ENCODE measurements at regions not wholly inside any gene's neighbourhood (a gene's known extent, or its start where the extent isn't known, plus 50 kb on each side); places are given as distances from the start of the nearest gene placed in this dataset.

DNA sequence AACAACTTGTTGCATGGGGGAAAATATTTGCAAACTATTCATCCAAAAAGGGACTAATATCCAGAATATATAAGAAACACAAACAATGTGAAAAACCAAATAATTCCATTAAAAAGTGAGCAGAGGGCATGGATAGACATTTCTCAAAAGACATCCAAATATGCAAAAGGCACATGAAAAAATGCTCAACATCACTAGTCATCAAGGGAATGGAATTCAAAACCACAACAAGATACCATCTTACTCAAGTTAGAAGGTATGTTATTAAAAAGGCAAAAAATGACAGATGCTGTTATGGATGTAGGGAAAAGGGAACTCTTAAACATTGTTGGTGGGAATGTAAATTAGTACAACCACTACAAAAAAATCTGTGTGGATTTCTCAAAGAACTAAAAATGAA lies 396.5 kb downstream of the CCDC85A start:
- intact Hi-C loops (cut with DNase I, micrococcal nuclease) = no loop called here
- H3K9me3 ChIP-seq = peaks cover 3% of the 10 kb centered on the region
- H3K4me1 ChIP-seq (ENCODE audit: low read depth) = no peaks in the 10 kb centered on the region
- ATAC-seq = no peak
- H3K36me3 ChIP-seq (ENCODE audit: low read depth) = no peaks in the 10 kb centered on the region
- no peak overlapping the region for H3K4me3 ChIP-seq
- TF ChIP-seq, protein P1, sequence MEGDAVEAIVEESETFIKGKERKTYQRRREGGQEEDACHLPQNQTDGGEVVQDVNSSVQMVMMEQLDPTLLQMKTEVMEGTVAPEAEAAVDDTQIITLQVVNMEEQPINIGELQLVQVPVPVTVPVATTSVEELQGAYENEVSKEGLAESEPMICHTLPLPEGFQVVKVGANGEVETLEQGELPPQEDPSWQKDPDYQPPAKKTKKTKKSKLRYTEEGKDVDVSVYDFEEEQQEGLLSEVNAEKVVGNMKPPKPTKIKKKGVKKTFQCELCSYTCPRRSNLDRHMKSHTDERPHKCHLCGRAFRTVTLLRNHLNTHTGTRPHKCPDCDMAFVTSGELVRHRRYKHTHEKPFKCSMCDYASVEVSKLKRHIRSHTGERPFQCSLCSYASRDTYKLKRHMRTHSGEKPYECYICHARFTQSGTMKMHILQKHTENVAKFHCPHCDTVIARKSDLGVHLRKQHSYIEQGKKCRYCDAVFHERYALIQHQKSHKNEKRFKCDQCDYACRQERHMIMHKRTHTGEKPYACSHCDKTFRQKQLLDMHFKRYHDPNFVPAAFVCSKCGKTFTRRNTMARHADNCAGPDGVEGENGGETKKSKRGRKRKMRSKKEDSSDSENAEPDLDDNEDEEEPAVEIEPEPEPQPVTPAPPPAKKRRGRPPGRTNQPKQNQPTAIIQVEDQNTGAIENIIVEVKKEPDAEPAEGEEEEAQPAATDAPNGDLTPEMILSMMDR (IDR thresholded peaks at IDR 0.05) = no peak
- no peak for DNase-seq

DNA sequence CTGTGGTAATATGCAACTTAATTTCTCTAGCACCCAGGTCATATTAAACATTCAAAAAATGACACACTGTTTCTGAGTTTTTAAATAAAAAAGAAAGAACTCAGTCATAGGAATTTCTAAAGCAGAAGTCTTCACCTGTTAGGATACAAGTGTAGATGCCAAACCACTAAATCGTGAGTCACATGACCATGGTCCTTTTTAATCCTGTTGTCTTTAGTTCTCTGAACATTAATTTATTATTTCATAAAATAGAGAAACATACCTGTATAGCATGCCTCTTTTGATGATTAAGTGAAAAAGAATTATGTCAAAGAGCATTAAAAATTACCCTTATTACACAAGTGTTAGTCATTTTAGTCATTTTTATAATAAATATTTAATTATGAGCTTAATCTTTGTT lies 398.8 kb downstream of the CCDC85A start:
- ATAC-seq (no peak), DNase-seq (no peak)
- Histone ChIP-seq H3K36me3 (ENCODE audit: low read depth) (no peaks in the 10 kb centered on the region), H3K9me3 (no peaks in the 10 kb centered on the region), H3K4me1 (ENCODE audit: low read depth) (no peaks in the 10 kb centered on the region), H3K4me3 (no peak overlapping the region)
- intact Hi-C loops (cut with DNase I, micrococcal nuclease) = no loop called here
- TF ChIP-seq, protein P1 (IDR thresholded peaks at IDR 0.05) = no peak

DNA sequence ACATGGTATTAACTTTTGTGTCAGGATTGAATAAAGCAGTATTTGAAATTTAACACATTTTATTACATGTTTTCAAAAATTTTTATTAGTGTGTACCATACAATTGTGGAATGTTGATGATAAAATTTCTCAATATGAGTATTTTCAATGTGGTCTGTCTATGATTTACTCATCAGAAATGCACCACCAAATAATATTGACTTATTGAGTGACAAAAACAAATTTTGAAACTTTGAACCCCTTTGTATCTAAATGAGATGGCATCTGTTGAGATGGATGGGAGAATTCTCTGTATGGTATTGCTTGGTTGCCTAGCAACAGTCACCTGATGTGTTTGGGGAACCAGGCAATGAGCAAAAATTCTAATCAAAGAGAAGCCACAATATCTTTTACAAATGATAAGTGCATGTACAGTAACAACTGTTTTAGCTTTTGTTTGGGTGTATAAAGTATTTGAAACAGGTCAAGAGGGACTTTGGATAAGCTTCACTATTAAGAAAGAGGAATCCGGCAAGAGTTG lies 400.1 kb downstream of the CCDC85A start:
- intact Hi-C loops (cut with DNase I, micrococcal nuclease) = no loop called here
- Histone ChIP-seq H3K9me3 (no peaks in the 10 kb centered on the region), H3K4me1 (ENCODE audit: low read depth) (no peaks in the 10 kb centered on the region), H3K36me3 (ENCODE audit: low read depth) (no peaks in the 10 kb centered on the region), H3K4me3 (no peak overlapping the region)
- TF ChIP-seq, protein P1 (IDR thresholded peaks at IDR 0.05) = no peak
- ATAC-seq = no peak
- no peak for DNase-seq

DNA sequence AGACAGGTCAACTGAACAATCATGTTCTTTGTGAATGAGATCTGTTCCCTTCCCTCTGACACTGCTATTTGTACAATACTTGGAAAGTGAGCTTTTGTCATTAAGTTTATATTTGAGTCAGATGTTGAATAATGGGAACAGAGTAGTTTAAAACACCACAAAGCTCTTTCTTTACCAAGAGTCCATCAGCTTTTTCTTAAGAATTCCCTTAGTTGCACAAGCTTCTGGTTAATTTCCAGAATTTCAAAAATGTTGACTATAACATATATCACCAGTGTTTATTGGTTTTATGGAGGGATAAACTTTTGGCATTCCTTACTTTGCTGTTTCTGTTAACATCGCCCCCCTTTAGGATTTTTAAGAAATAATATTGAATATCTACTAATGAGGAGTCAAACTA lies 403.7 kb downstream of the CCDC85A start:
- ATAC-seq (no peak), DNase-seq (no peak)
- Histone ChIP-seq H3K4me1 (ENCODE audit: low read depth) (no peaks in the 10 kb centered on the region), H3K9me3 (no peaks in the 10 kb centered on the region), H3K4me3 (no peak overlapping the region), H3K36me3 (ENCODE audit: low read depth) (no peaks in the 10 kb centered on the region)
- intact Hi-C loops (cut with DNase I, micrococcal nuclease) = no loop called here
- TF ChIP-seq, protein P1 (IDR thresholded peaks at IDR 0.05) = no peak

DNA sequence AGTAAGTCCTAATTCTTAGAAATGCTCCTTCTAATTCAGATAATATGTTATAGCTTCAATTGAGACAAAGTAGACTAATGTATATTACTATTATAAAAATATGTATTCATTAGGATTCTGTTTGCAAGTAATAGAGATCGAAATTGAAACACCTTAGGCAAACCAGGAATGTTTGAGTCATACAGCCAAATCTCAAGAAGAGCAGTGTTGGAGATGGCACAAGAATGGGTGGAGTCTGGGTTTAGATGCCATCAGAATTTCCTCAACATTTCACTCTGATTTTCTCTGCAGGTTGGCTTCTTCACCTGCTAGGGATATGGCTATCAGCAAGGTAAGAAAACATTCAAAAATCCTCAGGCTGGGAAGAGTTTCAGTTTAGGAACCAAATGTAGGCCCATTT lies 405.4 kb downstream of the CCDC85A start:
- Histone ChIP-seq H3K9me3 (no peaks in the 10 kb centered on the region), H3K36me3 (ENCODE audit: low read depth) (no peaks in the 10 kb centered on the region), H3K4me3 (no peak overlapping the region), H3K4me1 (ENCODE audit: low read depth) (no peaks in the 10 kb centered on the region)
- no peak for DNase-seq
- intact Hi-C loops (cut with DNase I, micrococcal nuclease) = no loop called here
- TF ChIP-seq, protein P1 (IDR thresholded peaks at IDR 0.05) = no peak
- no peak for ATAC-seq

DNA sequence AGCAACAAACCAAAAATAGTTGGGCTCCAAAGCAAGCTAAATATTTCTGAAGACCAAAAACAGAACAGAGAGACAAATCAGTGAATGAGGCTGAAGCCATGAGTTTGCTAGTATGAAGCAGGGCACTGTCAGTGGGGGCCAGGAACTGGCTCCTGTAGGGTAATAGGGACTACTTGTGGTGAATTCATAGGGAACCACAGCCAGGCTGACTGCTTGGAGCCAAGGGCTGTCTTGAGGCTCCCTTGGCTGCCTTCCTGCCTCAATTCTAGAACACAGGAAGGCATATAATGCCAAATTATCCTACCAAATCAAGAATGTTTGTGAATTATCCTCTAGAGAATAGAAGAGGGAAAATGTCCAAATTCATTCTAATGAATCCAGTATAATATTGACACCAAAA lies 406.0 kb downstream of the CCDC85A start:
- Histone ChIP-seq H3K4me1 (ENCODE audit: low read depth) (no peaks in the 10 kb centered on the region), H3K9me3 (no peaks in the 10 kb centered on the region), H3K4me3 (no peak overlapping the region), H3K36me3 (ENCODE audit: low read depth) (no peaks in the 10 kb centered on the region)
- ATAC-seq (no peak), DNase-seq (no peak)
- TF ChIP-seq, protein P1 (IDR thresholded peaks at IDR 0.05) = no peak
- intact Hi-C loops (cut with DNase I, micrococcal nuclease) = no loop called here
